ENCODE measurements at regions not wholly inside any gene's neighbourhood (a gene's known extent, or its start where the extent isn't known, plus 50 kb on each side); places are given as distances from the start of the nearest gene placed in this dataset.

- no peak overlapping the region for H2AFZ ChIP-seq (ENCODE audit: insufficient read depth, low read depth, low read length, poor library complexity, severe bottlenecking)
- no peak overlapping the region for H3K4me2 ChIP-seq (replicated peaks; ENCODE audit: low read depth, low read length, poor library complexity, severe bottlenecking)
- no peaks in the 10 kb centered on the region for H3K4me1 ChIP-seq (ENCODE audit: control insufficient read depth in 2 of 2, insufficient read depth in 2 of 2, low read length in 2 of 2)
- TF ChIP-seq, protein P1, sequence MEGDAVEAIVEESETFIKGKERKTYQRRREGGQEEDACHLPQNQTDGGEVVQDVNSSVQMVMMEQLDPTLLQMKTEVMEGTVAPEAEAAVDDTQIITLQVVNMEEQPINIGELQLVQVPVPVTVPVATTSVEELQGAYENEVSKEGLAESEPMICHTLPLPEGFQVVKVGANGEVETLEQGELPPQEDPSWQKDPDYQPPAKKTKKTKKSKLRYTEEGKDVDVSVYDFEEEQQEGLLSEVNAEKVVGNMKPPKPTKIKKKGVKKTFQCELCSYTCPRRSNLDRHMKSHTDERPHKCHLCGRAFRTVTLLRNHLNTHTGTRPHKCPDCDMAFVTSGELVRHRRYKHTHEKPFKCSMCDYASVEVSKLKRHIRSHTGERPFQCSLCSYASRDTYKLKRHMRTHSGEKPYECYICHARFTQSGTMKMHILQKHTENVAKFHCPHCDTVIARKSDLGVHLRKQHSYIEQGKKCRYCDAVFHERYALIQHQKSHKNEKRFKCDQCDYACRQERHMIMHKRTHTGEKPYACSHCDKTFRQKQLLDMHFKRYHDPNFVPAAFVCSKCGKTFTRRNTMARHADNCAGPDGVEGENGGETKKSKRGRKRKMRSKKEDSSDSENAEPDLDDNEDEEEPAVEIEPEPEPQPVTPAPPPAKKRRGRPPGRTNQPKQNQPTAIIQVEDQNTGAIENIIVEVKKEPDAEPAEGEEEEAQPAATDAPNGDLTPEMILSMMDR (IDR thresholded peaks at IDR 0.05), result no peak
- no peak for TF ChIP-seq EZH2 (IDR thresholded peaks at IDR 0.05; ENCODE audit: borderline replicate concordance, insufficient read depth, low read depth, low read length, poor library complexity, severe bottlenecking)
- H3K27me3 ChIP-seq (replicated peaks in 1 of 4; ENCODE audit: control extremely low read depth in 1 of 4, control insufficient read depth in 3 of 4, insufficient read depth in 4 of 4, low read length in 3 of 4), result no peaks in the 10 kb centered on the region
- H3K4me3 ChIP-seq (ENCODE audit: control extremely low read depth in 1 of 5, extremely low read depth in 1 of 5, insufficient read depth in 1 of 5, low read depth in 2 of 5, low read length in 4 of 5), result no peak overlapping the region
- H3K79me2 ChIP-seq (ENCODE audit: control insufficient read depth, insufficient read depth, low read length), result no peaks in the 10 kb centered on the region
- ATAC-seq (ENCODE audit: low read depth), result no peak
- no peaks in the 10 kb centered on the region for H3K36me3 ChIP-seq (replicated peaks in 1 of 2; ENCODE audit: control extremely low read depth in 1 of 2, control insufficient read depth in 1 of 2, extremely low read depth in 1 of 2, insufficient read depth in 2 of 2, low read length in 1 of 2)
- CTCF ChIA-PET, result no interaction called here
- POLR2A ChIA-PET, result no interaction called here
- WGBS (ENCODE audit: insufficient coverage), result no CpG with 5 or more reads among the region's 2 CpGs
- Mint-ChIP-seq H3K9me3 (ENCODE audit: insufficient read depth) (no peaks in the 10 kb centered on the region), H3K27me3 (no peaks in the 10 kb centered on the region), H3K27ac (no peak overlapping the region), H3K4me1 (no peaks in the 10 kb centered on the region), H3K4me3 (no peak overlapping the region)
- no peak overlapping the region for H3K9ac ChIP-seq (ENCODE audit: low read length)
- H3K9me3 ChIP-seq (ENCODE audit: control extremely low read depth in 1 of 3, control insufficient read depth in 2 of 3, insufficient read depth in 1 of 3, low read length in 2 of 3), result no peaks in the 10 kb centered on the region
- H4K20me1 ChIP-seq (ENCODE audit: control insufficient read depth, insufficient read depth, low read length, poor library complexity, severe bottlenecking), result no peaks in the 10 kb centered on the region
- intact Hi-C loops (cut with micrococcal nuclease), result no loop called here
- H3K27ac ChIP-seq (ENCODE audit: low read length in 2 of 2), result no peak overlapping the region
- no peak for DNase-seq
Measured at GRCh38 chr1:73761559-73761958, 436.4 kb downstream of the LRRIQ3 start.

DNA sequence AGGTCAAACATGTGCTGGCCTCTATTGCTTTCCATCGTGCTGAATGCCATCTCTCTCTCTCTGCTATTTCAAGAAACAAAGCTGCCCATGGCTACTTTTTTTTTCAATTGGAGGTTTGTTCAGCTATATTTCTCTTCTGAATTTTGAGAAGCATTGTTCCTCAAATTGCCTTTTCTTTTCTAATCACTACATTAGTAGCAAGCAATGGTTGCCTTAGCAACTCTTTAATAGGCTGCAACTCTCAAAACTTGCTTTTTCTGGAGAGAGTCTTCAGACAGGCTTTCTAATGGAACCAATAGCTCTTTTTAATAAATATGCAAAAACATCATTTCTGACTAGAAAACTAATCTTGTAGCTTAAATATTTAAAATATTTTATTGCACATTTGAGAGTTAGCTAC is 439.0 kb downstream of the LRRIQ3 start:
- ATAC-seq (ENCODE audit: low read depth), result no peak
- Histone ChIP-seq H3K79me2 (ENCODE audit: control insufficient read depth, insufficient read depth, low read length) (no peaks in the 10 kb centered on the region), H3K4me3 (ENCODE audit: control extremely low read depth in 1 of 5, extremely low read depth in 1 of 5, insufficient read depth in 1 of 5, low read depth in 2 of 5, low read length in 4 of 5) (no peak overlapping the region), H3K4me1 (ENCODE audit: control insufficient read depth in 2 of 2, insufficient read depth in 2 of 2, low read length in 2 of 2) (no peaks in the 10 kb centered on the region), H2AFZ (ENCODE audit: insufficient read depth, low read depth, low read length, poor library complexity, severe bottlenecking) (no peak overlapping the region), H3K36me3 (replicated peaks in 1 of 2; ENCODE audit: control extremely low read depth in 1 of 2, control insufficient read depth in 1 of 2, extremely low read depth in 1 of 2, insufficient read depth in 2 of 2, low read length in 1 of 2) (no peaks in the 10 kb centered on the region), H3K4me2 (replicated peaks; ENCODE audit: low read depth, low read length, poor library complexity, severe bottlenecking) (no peak overlapping the region), H3K9me3 (ENCODE audit: control extremely low read depth in 1 of 3, control insufficient read depth in 2 of 3, insufficient read depth in 1 of 3, low read length in 2 of 3) (no peaks in the 10 kb centered on the region), H4K20me1 (ENCODE audit: control insufficient read depth, insufficient read depth, low read length, poor library complexity, severe bottlenecking) (no peaks in the 10 kb centered on the region), H3K27ac (ENCODE audit: low read length in 2 of 2) (no peak overlapping the region), H3K27me3 (replicated peaks in 1 of 4; ENCODE audit: control extremely low read depth in 1 of 4, control insufficient read depth in 3 of 4, insufficient read depth in 4 of 4, low read length in 3 of 4) (no peaks in the 10 kb centered on the region), H3K9ac (ENCODE audit: low read length) (no peak overlapping the region)
- Mint-ChIP-seq H3K4me3 (no peak overlapping the region), H3K27ac (no peak overlapping the region), H3K4me1 (no peaks in the 10 kb centered on the region), H3K9me3 (ENCODE audit: insufficient read depth) (no peaks in the 10 kb centered on the region), H3K27me3 (no peaks in the 10 kb centered on the region)
- no CpG with 5 or more reads among the region's 1 CpG for WGBS (ENCODE audit: insufficient coverage)
- TF ChIP-seq, protein P1 (IDR thresholded peaks at IDR 0.05), result no peak
- no peak for TF ChIP-seq EZH2 (IDR thresholded peaks at IDR 0.05; ENCODE audit: borderline replicate concordance, insufficient read depth, low read depth, low read length, poor library complexity, severe bottlenecking)
- DNase-seq, result no peak
- POLR2A ChIA-PET, result no interaction called here
- intact Hi-C loops (cut with micrococcal nuclease), result no loop called here
- CTCF ChIA-PET, result no interaction called here

Measured in B cell (primary cell).